H1 (cell line): ENCODE measurements at regions not wholly inside any gene's neighbourhood (a gene's known extent, or its start where the extent isn't known, plus 50 kb on each side); places are given as distances from the start of the nearest gene placed in this dataset.

ENCODE experiments used
- CTCF ChIA-PET: fragments of 300-600 bp; sonication (Branson Sonifier 250); formaldehyde crosslinking; loops from one replicate; lab custom pipeline; 2021; ENCODE audit not compliant: partially characterized antibody; lab: Charles Lee
- POLR2A ChIA-PET: fragments of 300-600 bp; sonication (Branson Sonifier 250); formaldehyde crosslinking; loops from one replicate; lab custom pipeline; 2021; ENCODE audit warnings: inconsistent platforms; ENCODE audit not compliant: partially characterized antibody; lab: Charles Lee
- DNase-seq, 2 experiments: peaks; one replicate each; pipeline versions ENCODE4 v3.0.0 to v3.0.0-alpha.2; 2010 to 2022; ENCODE audit warnings: low spot score in 2 of 2, low read depth in 1 of 2, mixed read lengths in 1 of 2
- FAIRE-seq: peaks from 2 replicates; lab custom pipeline; 2011; peaks lifted over from hg19 to GRCh38; lab: Jason Lieb, UNC
- H2AFZ ChIP-seq: 2 replicates; pipeline ENCODE4 v1.8.1; 2012; ENCODE audit warnings: low read length, inconsistent platforms
- H2AK5ac ChIP-seq: 2 replicates; pipeline ENCODE4 v1.6.1; 2013; ENCODE audit warnings: low read depth, low read length
- H2BK120ac ChIP-seq: replicated peaks from 2 replicates; pipeline ENCODE3; 2013; ENCODE audit warnings: low read depth, low read length, inconsistent platforms
- H2BK12ac ChIP-seq: 2 replicates; pipeline ENCODE4 v1.6.1; 2013; ENCODE audit warnings: low read depth, low read length
- H2BK15ac ChIP-seq: 2 replicates; pipeline ENCODE4 v1.6.1; 2013; ENCODE audit warnings: low read length
- H2BK20ac ChIP-seq: 2 replicates; pipeline ENCODE4 v1.6.1; 2013; ENCODE audit warnings: low read length
- H2BK5ac ChIP-seq: 2 replicates; pipeline ENCODE4 v1.6.1; 2013; ENCODE audit warnings: low read depth, low read length
- H3K14ac ChIP-seq: 2 replicates; pipeline ENCODE4 v1.6.1; 2013; ENCODE audit warnings: inconsistent platforms; ENCODE audit not compliant: insufficient read length
- H3K18ac ChIP-seq: 2 replicates; pipeline ENCODE4 v1.6.1; 2013; ENCODE audit warnings: low read length; ENCODE audit errors: extremely low read depth
- H3K23ac ChIP-seq: 2 replicates; pipeline ENCODE4 v1.6.1; 2013; ENCODE audit warnings: inconsistent platforms; ENCODE audit not compliant: insufficient read length
- H3K23me2 ChIP-seq: 2 replicates; pipeline ENCODE4 v1.6.1; 2013; ENCODE audit warnings: low read depth, low read length
- H3K27ac ChIP-seq: 2 replicates; pipeline ENCODE4 v1.6.1; 2011; ENCODE audit warnings: low read depth, low read length, inconsistent platforms
- H3K27me3 ChIP-seq, 4 experiments: replicated peaks in 1 of 4; 1 replicate in 1 of 4; 2 replicates in 3 of 4; pipeline versions ENCODE4 v1.6.1 to v1.8.1; 2011 to 2013; ENCODE audit warnings: low read length in 3 of 4, mild to moderate bottlenecking in 3 of 4, inconsistent platforms in 2 of 4, mixed read lengths in 2 of 4, moderate library complexity in 1 of 4; ENCODE audit not compliant: control insufficient read depth in 3 of 4, insufficient read depth in 3 of 4; ENCODE audit errors: extremely low read depth in 1 of 4
- H3K36me3 ChIP-seq, 4 experiments: 2 replicates each; pipeline versions ENCODE4 v1.6.1 to v1.8.1; 2011 to 2013; ENCODE audit warnings: mild to moderate bottlenecking in 4 of 4, low read length in 3 of 4, moderate library complexity in 2 of 4, control low read depth in 1 of 4, inconsistent platforms in 1 of 4; ENCODE audit not compliant: insufficient read depth in 4 of 4, control insufficient read depth in 2 of 4
- H3K4ac ChIP-seq: replicated peaks from 2 replicates; pipeline ENCODE3; 2013; ENCODE audit warnings: low read length, low read depth, mixed read lengths, inconsistent platforms; ENCODE audit not compliant: insufficient read length
- H3K4me1 ChIP-seq, 4 experiments: replicated peaks in 1 of 4; 1 replicate in 1 of 4; 2 replicates in 3 of 4; pipeline versions ENCODE4 v1.6.1 to v1.8.1; 2011 to 2013; ENCODE audit warnings: low read length in 3 of 4, inconsistent platforms in 2 of 4, mixed read lengths in 1 of 4; ENCODE audit not compliant: insufficient read depth in 4 of 4, control insufficient read depth in 3 of 4
- H3K4me2 ChIP-seq, 2 experiments: 2 replicates each; pipeline versions ENCODE4 v1.6.1 to v1.8.1; 2011 to 2013; ENCODE audit warnings: low read depth in 2 of 2, low read length in 2 of 2, control low read depth in 1 of 2, inconsistent platforms in 1 of 2, mild to moderate bottlenecking in 1 of 2; ENCODE audit not compliant: insufficient read depth in 1 of 2
- H3K4me3 ChIP-seq, 4 experiments: fragments of 200-600, 300-600 bp in 1 of 4; sonication (generic), shearing (Covaris generic), sonication (Bioruptor Twin) in 1 of 4; 2 replicates each; pipeline versions ENCODE4 v1.5.1 to v1.8.1; 2011 to 2016; ENCODE audit warnings: low read length in 4 of 4, low read depth in 3 of 4, control low read depth in 2 of 4, inconsistent platforms in 2 of 4, mild to moderate bottlenecking in 2 of 4, mixed read lengths in 1 of 4, moderate library complexity in 1 of 4; ENCODE audit not compliant: insufficient read depth in 2 of 4; ENCODE audit errors: extremely low read depth in 1 of 4
- H3K56ac ChIP-seq: replicated peaks from 2 replicates; pipeline ENCODE3; 2013; ENCODE audit warnings: low read depth, mild to moderate bottlenecking, mixed read lengths, low read length, inconsistent platforms; ENCODE audit not compliant: insufficient read length
- H3K79me1 ChIP-seq: 2 replicates; pipeline ENCODE4 v1.6.1; 2013; ENCODE audit warnings: low read depth, low read length, control low read depth
- H3K79me2 ChIP-seq, 2 experiments: 2 replicates each; pipeline versions ENCODE4 v1.6.1 to v1.8.1; 2012 to 2013; ENCODE audit warnings: low read length in 2 of 2, mild to moderate bottlenecking in 2 of 2, inconsistent platforms in 1 of 2; ENCODE audit not compliant: insufficient read depth in 2 of 2, control insufficient read depth in 1 of 2
- H3K9ac ChIP-seq, 4 experiments: replicated peaks in 1 of 4; 1 replicate in 1 of 4; 2 replicates in 3 of 4; pipeline versions ENCODE4 v1.6.1 to v1.8.1; 2011 to 2013; ENCODE audit warnings: low read depth in 3 of 4, low read length in 3 of 4, control low read depth in 2 of 4, mild to moderate bottlenecking in 2 of 4, moderate library complexity in 2 of 4, inconsistent platforms in 1 of 4; ENCODE audit errors: extremely low read depth in 1 of 4
- H3K9me3 ChIP-seq, 2 experiments: 2 replicates each; pipeline versions ENCODE4 v1.6.1 to v1.8.1; 2012 to 2013; ENCODE audit warnings: mild to moderate bottlenecking in 2 of 2, moderate library complexity in 2 of 2, control low read depth in 1 of 2, inconsistent platforms in 1 of 2, low read depth in 1 of 2, low read length in 1 of 2, mixed read lengths in 1 of 2; ENCODE audit not compliant: insufficient read depth in 2 of 2
- H4K20me1 ChIP-seq, 2 experiments: replicated peaks in 1 of 2; 2 replicates each; pipeline versions ENCODE3 to v1.8.1; 2011 to 2013; ENCODE audit warnings: inconsistent platforms in 2 of 2, low read length in 2 of 2, mild to moderate bottlenecking in 1 of 2; ENCODE audit not compliant: insufficient read depth in 2 of 2, control insufficient read depth in 1 of 2
- H4K5ac ChIP-seq: 2 replicates; pipeline ENCODE4 v1.6.1; 2013; ENCODE audit warnings: low read length, low read depth, mixed read lengths, inconsistent platforms; ENCODE audit not compliant: insufficient read length
- H4K8ac ChIP-seq: 2 replicates; pipeline ENCODE4 v1.8.0; 2013; ENCODE audit warnings: mild to moderate bottlenecking, moderate library complexity, low read length, inconsistent platforms; ENCODE audit not compliant: insufficient read depth; ENCODE audit errors: extremely low read depth
- H4K91ac ChIP-seq: replicated peaks from 2 replicates; pipeline ENCODE3; 2013; ENCODE audit warnings: low read length, mixed read lengths, inconsistent platforms; ENCODE audit not compliant: insufficient read length
- ASH2L ChIP-seq: fragments of 200-600, 300-600 bp; sonication (generic); IDR thresholded peaks from one replicate; pipeline ENCODE4 v1.7.1; 2017; ENCODE audit warnings: low read length
- CBX5 ChIP-seq: fragments of 300-800, 300-1000 bp; sonication (generic); IDR thresholded peaks from 2 replicates; pipeline ENCODE4 v1.7.1; 2016; ENCODE audit warnings: antibody characterized with exemption, low read length, low read depth
- CBX8 ChIP-seq: fragments of 300-800, 300-1000 bp; sonication (generic); IDR thresholded peaks from 2 replicates; pipeline ENCODE4 v1.7.1; 2016; ENCODE audit warnings: low read depth, low read length, borderline replicate concordance
- CTBP2 ChIP-seq: IDR thresholded peaks from 2 replicates; pipeline ENCODE4 v1.7.0; 2011; ENCODE audit warnings: borderline replicate concordance, mild to moderate bottlenecking, moderate library complexity, mixed read lengths, low read length; ENCODE audit not compliant: insufficient read depth, insufficient read length
- EP300 ChIP-seq, 2 experiments: IDR thresholded peaks; 1 replicate in 1 of 2; 2 replicates in 1 of 2; pipeline ENCODE4 v1.6.1; 2011 to 2012; ENCODE audit warnings: low read depth in 2 of 2, low read length in 2 of 2, mild to moderate bottlenecking in 2 of 2, borderline replicate concordance in 1 of 2, inconsistent platforms in 1 of 2, moderate library complexity in 1 of 2
- HDAC2 ChIP-seq, 2 experiments: fragments of 300-600 bp in 1 of 2; sonication (generic) in 1 of 2; IDR thresholded peaks; 2 replicates each; pipeline ENCODE4 v1.6.1; 2011 to 2012; ENCODE audit warnings: low read depth in 2 of 2, low read length in 2 of 2, mild to moderate bottlenecking in 2 of 2, moderate library complexity in 2 of 2, borderline replicate concordance in 1 of 2, inconsistent platforms in 1 of 2
- JUN ChIP-seq: IDR thresholded peaks from 2 replicates; pipeline ENCODE4 v1.6.1; 2011; ENCODE audit warnings: low read depth, mild to moderate bottlenecking, improper control_type of control experiment, low read length
- MAFK ChIP-seq: IDR thresholded peaks from 2 replicates; pipeline ENCODE4 v1.6.1; 2012; ENCODE audit warnings: low read depth, mild to moderate bottlenecking, improper control_type of control experiment, low read length
- RXRA ChIP-seq: IDR thresholded peaks from 2 replicates; pipeline ENCODE4 v1.6.1; 2011; ENCODE audit warnings: low read depth, mild to moderate bottlenecking, low read length, moderate library complexity; ENCODE audit not compliant: insufficient read depth
- SIRT6 ChIP-seq: IDR thresholded peaks from one replicate; pipeline ENCODE4 v1.7.1; 2012; ENCODE audit warnings: low read length, inconsistent platforms
- SIX5 ChIP-seq: IDR thresholded peaks from 2 replicates; pipeline ENCODE4 v1.6.1; 2011; ENCODE audit warnings: mild to moderate bottlenecking, low read depth, low read length
- SUZ12 ChIP-seq: fragments of 200-600 bp; sonication (generic); IDR thresholded peaks from 2 replicates; pipeline ENCODE4 v1.6.1; 2012; ENCODE audit warnings: mild to moderate bottlenecking, inconsistent platforms, low read length, moderate library complexity, mixed read lengths
- TCF12 ChIP-seq: IDR thresholded peaks from 2 replicates; pipeline ENCODE4 v1.6.1; 2011; ENCODE audit warnings: low read depth, mild to moderate bottlenecking, low read length
- WGBS, 2 experiments: shearing (Covaris generic) in 1 of 2; methylation state at CpG; one replicate each; pipeline versions ENCODE4 v1.1.6 to v1.1.7; 2013 to 2015; ENCODE audit warnings: low lambda C conversion rate in 2 of 2, mixed read lengths in 2 of 2, inconsistent platforms in 1 of 2, low coverage in 1 of 2, missing lambda C conversion rate in 1 of 2; ENCODE audit not compliant: insufficient replicate concordance in 2 of 2, insufficient coverage in 1 of 2, insufficient read length in 1 of 2; ENCODE audit errors: extremely low coverage in 1 of 2, missing lambda C conversion rate in 1 of 2; 5-methylcytosine and 5-hydroxymethylcytosine counted together

- no peak overlapping the region for H4K8ac ChIP-seq
- H3K23me2 ChIP-seq = peaks cover 2% of the 10 kb centered on the region; the same call in 1 of the 2 replicates
- no peak overlapping the region for H2AK5ac ChIP-seq
- H4K5ac ChIP-seq = no peak overlapping the region
- no peaks in the 10 kb centered on the region for H3K79me1 ChIP-seq
- no peak for FAIRE-seq
- TF ChIP-seq MAFK (no peak), CBX5 (no peak), CTBP2 (no peak), HDAC2 (IDR thresholded peaks at IDR 0.05; ENCODE audit: borderline replicate concordance in 1 of 2, low read depth in 2 of 2, low read length in 2 of 2) (no peak), JUN (no peak), ASH2L (no peak), RXRA (no peak), TCF12 (no peak), CBX8 (no peak), SIRT6 (no peak), SUZ12 (no peak), SIX5 (no peak), EP300 (IDR thresholded peaks at IDR 0.05; ENCODE audit: borderline replicate concordance in 1 of 2, low read depth in 2 of 2, low read length in 2 of 2) (no peak)
- TF ChIP-seq, all 59 proteins: peak for 0
- no peak overlapping the region for H3K9ac ChIP-seq
- no peak overlapping the region for H2BK15ac ChIP-seq
- no peak overlapping the region for H3K4me3 ChIP-seq
- no peak overlapping the region for H4K91ac ChIP-seq
- CTCF ChIA-PET = interaction anchor here (0.7 kb wide), 1 partner anchor 230 kb away, joined by 3 read pairs; no protein-coding TSS in a partner anchor
- 0 out of 2 replicates have a peak overlapping the region, but pooled peaks have one; percentile 69 for H2BK12ac ChIP-seq
- no peaks in the 10 kb centered on the region; a peak in 2 of 7 replicates for H3K4me1 ChIP-seq
- H3K27me3 ChIP-seq = no peaks in the 10 kb centered on the region
- POLR2A ChIA-PET = no interaction called here
- H3K27ac ChIP-seq = no peak overlapping the region
- no peak overlapping the region for H3K14ac ChIP-seq
- 83% methylated on average over 16 of the region's 17 CpGs; no CpG with 5 or more reads in 1 of the 2 experiments for WGBS, 2 experiments
- peaks cover 0 to 3% of the 10 kb centered on the region in 2 experiments for H4K20me1 ChIP-seq
- no peaks in the 10 kb centered on the region for H3K36me3 ChIP-seq
- H3K56ac ChIP-seq = no peak overlapping the region
- no peaks in the 10 kb centered on the region for H3K79me2 ChIP-seq
- DNase-seq = no peak
- H3K9me3 ChIP-seq = no peaks in the 10 kb centered on the region
- no peak overlapping the region for H2AFZ ChIP-seq
- H3K18ac ChIP-seq = no peak overlapping the region; the same call in 1 of the 2 replicates
- H2BK20ac ChIP-seq = no peak overlapping the region
- no peak overlapping the region for H3K4ac ChIP-seq
- H2BK120ac ChIP-seq = no peak overlapping the region
- no peak overlapping the region for H3K23ac ChIP-seq
- no peak overlapping the region for H3K4me2 ChIP-seq
- H2BK5ac ChIP-seq = no peak overlapping the region
Observed at GRCh38 chr20:48164566-48165400, 379.5 kb upstream of the SULF2 start.
